Gastroesophageal sphincter (tissue), 4 donors: ENCODE measurements at regions not wholly inside any gene's neighbourhood (a gene's known extent, or its start where the extent isn't known, plus 50 kb on each side); places are given as distances from the start of the nearest gene placed in this dataset.

Experiments used
- ATAC-seq: fragments of 150-250 bp; one replicate; pipeline ENCODE4 v1.9.1; 2016; ENCODE audit warnings: mild to moderate bottlenecking, moderate library complexity
- H3K27ac ChIP-seq, 4 donors: fragments of 200-600 bp; sonication (generic) in 3 of 4; 1 replicate in 3 of 4; 2 replicates in 1 of 4; pipeline ENCODE4 v1.5.1; 2016 to 2019
- H3K27me3 ChIP-seq: fragments of 200-600 bp; sonication (generic); one replicate; pipeline ENCODE4 v1.5.1; 2019
- H3K36me3 ChIP-seq, 2 donors: fragments of 200-600 bp; sonication (generic); one replicate each; pipeline ENCODE4 v1.5.1; 2019; ENCODE audit warnings: control low read depth in 1 of 2
- H3K4me1 ChIP-seq, 3 donors: fragments of 200-600 bp; sonication (generic); 1 replicate in 2 of 3; 2 replicates in 1 of 3; pipeline ENCODE4 v1.5.1; 2016 to 2019; ENCODE audit warnings: control low read depth in 2 of 3
- H3K4me3 ChIP-seq, 2 donors: fragments of 200-600 bp; sonication (generic); one replicate each; pipeline ENCODE4 v1.5.1; 2019; ENCODE audit warnings: mild to moderate bottlenecking in 1 of 2, moderate library complexity in 1 of 2
- H3K9me3 ChIP-seq, 3 donors: fragments of 200-600 bp; sonication (generic); one replicate each; pipeline ENCODE4 v1.5.1; 2017 to 2019; ENCODE audit warnings: control low read depth in 2 of 3
- CTCF ChIP-seq, 4 experiments: fragments of 200-600 bp in 2 of 4; fragments of 450-650 bp in 2 of 4; sonication (generic) in 1 of 4; IDR thresholded peaks; one replicate each; pipeline ENCODE4 v1.5.1; 2017 to 2019; ENCODE audit warnings: antibody characterized with exemption in 4 of 4, mild to moderate bottlenecking in 2 of 4, moderate library complexity in 2 of 4
- EP300 ChIP-seq: sonication (generic); formaldehyde crosslinking; IDR thresholded peaks from one replicate; pipeline ENCODE4 v1.6.1; 2017; ENCODE audit warnings: antibody characterized with exemption, mild to moderate bottlenecking
- POLR2A ChIP-seq, 2 donors: fragments of 450-650 bp; IDR thresholded peaks; one replicate each; pipeline ENCODE4 v1.6.1; 2017; ENCODE audit warnings: antibody characterized with exemption in 2 of 2, mild to moderate bottlenecking in 2 of 2, moderate library complexity in 1 of 2
- POLR2AphosphoS5 ChIP-seq: sonication (generic); formaldehyde crosslinking; IDR thresholded peaks from one replicate; pipeline ENCODE4 v1.6.1; 2017; ENCODE audit warnings: antibody characterized with exemption
- WGBS, 2 donors: methylation state at CpG; one replicate each; pipeline ENCODE4 v1.1.5; 2018; ENCODE audit warnings: low coverage in 1 of 2; 5-methylcytosine and 5-hydroxymethylcytosine counted together

- no peaks in the 10 kb centered on the region for H3K4me1 ChIP-seq
- 93 to 100% methylated on average over 2 to 3 of the region's 3 CpGs for WGBS, 2 donors
- H3K4me3 ChIP-seq: no peak overlapping the region
- no peaks in the 10 kb centered on the region for H3K36me3 ChIP-seq
- no peaks in the 10 kb centered on the region for H3K9me3 ChIP-seq
- H3K27me3 ChIP-seq: no peaks in the 10 kb centered on the region
- TF ChIP-seq POLR2AphosphoS5 (no peak), CTCF (IDR thresholded peaks at IDR 0.05) (no peak), EP300 (no peak), POLR2A (IDR thresholded peaks at IDR 0.05) (no peak)
- no peak overlapping the region for H3K27ac ChIP-seq
- no peak for ATAC-seq
Measured at GRCh38 chr5:158601118-158601517, 498.6 kb downstream of the EBF1 start.

GRCh38 chr5:158600679-158601078 is 499.0 kb downstream of the EBF1 start:
- ATAC-seq: no peak
- H3K36me3 ChIP-seq: no peaks in the 10 kb centered on the region
- H3K9me3 ChIP-seq: no peaks in the 10 kb centered on the region
- no peak overlapping the region for H3K4me3 ChIP-seq
- no peaks in the 10 kb centered on the region for H3K27me3 ChIP-seq
- H3K27ac ChIP-seq: no peak overlapping the region
- H3K4me1 ChIP-seq: no peaks in the 10 kb centered on the region
- TF ChIP-seq POLR2AphosphoS5 (no peak), EP300 (no peak), CTCF (IDR thresholded peaks at IDR 0.05) (no peak), POLR2A (IDR thresholded peaks at IDR 0.05) (no peak)
- WGBS, 2 donors: 43 to 100% methylated on average over 1 to 3 of the region's 3 CpGs

- no peaks in the 10 kb centered on the region for H3K27me3 ChIP-seq
- no peaks in the 10 kb centered on the region for H3K4me1 ChIP-seq
- H3K27ac ChIP-seq: no peak overlapping the region
- H3K4me3 ChIP-seq: no peak overlapping the region
- H3K9me3 ChIP-seq: no peaks in the 10 kb centered on the region
- TF ChIP-seq CTCF (IDR thresholded peaks at IDR 0.05) (no peak), POLR2A (IDR thresholded peaks at IDR 0.05) (no peak), POLR2AphosphoS5 (no peak), EP300 (no peak)
- H3K36me3 ChIP-seq: no peaks in the 10 kb centered on the region
- WGBS, 2 donors: 50 to 74% methylated on average over 2 of the region's 2 CpGs
- ATAC-seq: no peak
Measured at GRCh38 chr5:158599157-158599556, 500.6 kb downstream of the EBF1 start.

- no peak overlapping the region for H3K27ac ChIP-seq
- no peak for ATAC-seq
- TF ChIP-seq EP300 (no peak), POLR2A (IDR thresholded peaks at IDR 0.05) (no peak), POLR2AphosphoS5 (no peak), CTCF (IDR thresholded peaks at IDR 0.05) (no peak)
- no peaks in the 10 kb centered on the region for H3K36me3 ChIP-seq
- 85 to 98% methylated on average over 4 to 5 of the region's 5 CpGs for WGBS, 2 donors
- H3K4me1 ChIP-seq: peaks cover 0 to 17% (median 0%) of the 10 kb centered on the region in 3 donors
- H3K9me3 ChIP-seq: no peaks in the 10 kb centered on the region
- no peaks in the 10 kb centered on the region for H3K27me3 ChIP-seq
- no peak overlapping the region for H3K4me3 ChIP-seq
Measured at GRCh38 chr5:158594595-158595242, 505.0 kb downstream of the EBF1 start.

- Histone ChIP-seq H3K4me1 (peaks cover 0 to 17% (median 0%) of the 10 kb centered on the region in 3 donors), H3K27ac (no peak overlapping the region), H3K36me3 (no peaks in the 10 kb centered on the region), H3K4me3 (no peak overlapping the region), H3K9me3 (no peaks in the 10 kb centered on the region), H3K27me3 (no peaks in the 10 kb centered on the region)
- ATAC-seq: no peak
- TF ChIP-seq POLR2AphosphoS5 (no peak), CTCF (IDR thresholded peaks at IDR 0.05) (no peak), POLR2A (IDR thresholded peaks at IDR 0.05) (no peak), EP300 (no peak)
- WGBS, 2 donors: no CpG with 5 or more reads among the region's 1 CpG
Measured at GRCh38 chr5:158593925-158594324, 505.8 kb downstream of the EBF1 start.
